HG03575 (cell line): ENCODE measurements at regions not wholly inside any gene's neighbourhood (a gene's known extent, or its start where the extent isn't known, plus 50 kb on each side); places are given as distances from the start of the nearest gene placed in this dataset.

Experiments used
- ATAC-seq: cut with Tn5 transposase; IDR thresholded peaks from one replicate; pipeline ENCODE4 v1.9.1; 2021; ENCODE audit not compliant: unreplicated experiment, insufficient number of reproducible peaks, low FRiP score; ENCODE audit errors: extremely low read depth

GRCh38 chrX:102883491-102883890 is 53.6 kb upstream of the RAB40AL start:
- ATAC-seq, result no peak
